T-helper 1 cell treated with Interleukin-12 subunit alpha and Interleukin-12 subunit beta and Interleukin-4 antibody, amounts not matched to agents 30 μg/mL and 1 μg/mL, for 36 hours (primary cell): ENCODE measurements at regions not wholly inside any gene's neighbourhood (a gene's known extent, or its start where the extent isn't known, plus 50 kb on each side); places are given as distances from the start of the nearest gene placed in this dataset.
"Not testable (repeated sequence)": the region's sequence is repeated elsewhere in the genome, so short reads cannot be mapped to it uniquely, and the experiment has no call there.

Experiments
- H3K27ac Mint-ChIP-seq: one replicate; pipeline ENCODE4 v1.8.0; 2021; ENCODE audit warnings: mild to moderate bottlenecking, mixed read lengths
- H3K27me3 Mint-ChIP-seq: one replicate; pipeline ENCODE4 v1.8.0; 2021; ENCODE audit warnings: low read depth, mixed read lengths
- H3K36me3 Mint-ChIP-seq: one replicate; pipeline ENCODE4 v1.8.0; 2021; ENCODE audit warnings: low read depth, mixed read lengths
- H3K4me1 Mint-ChIP-seq: one replicate; pipeline ENCODE4 v1.8.0; 2021; ENCODE audit warnings: low read depth, mixed read lengths
- H3K4me3 Mint-ChIP-seq: one replicate; pipeline ENCODE4 v1.8.0; 2021; ENCODE audit warnings: mild to moderate bottlenecking, moderate library complexity, mixed read lengths
- H3K9me3 Mint-ChIP-seq: one replicate; pipeline ENCODE4 v1.8.0; 2021; ENCODE audit warnings: mixed read lengths

GRCh38 chr1:47602491-47602890 lies 164.6 kb downstream of the FOXD2 start:
- not testable (repeated sequence) for H3K4me1 Mint-ChIP-seq, H3K36me3 Mint-ChIP-seq, H3K27ac Mint-ChIP-seq, H3K27me3 Mint-ChIP-seq, H3K4me3 Mint-ChIP-seq
- peaks cover 15% of the 10 kb centered on the region for H3K9me3 Mint-ChIP-seq

- H3K36me3 Mint-ChIP-seq, H3K4me1 Mint-ChIP-seq, H3K27ac Mint-ChIP-seq, H3K27me3 Mint-ChIP-seq, H3K9me3 Mint-ChIP-seq, H3K4me3 Mint-ChIP-seq: not testable (repeated sequence)
These were observed 167.0 kb downstream of the FOXD2 start for GRCh38 chr1:47604869-47605268.

DNA sequence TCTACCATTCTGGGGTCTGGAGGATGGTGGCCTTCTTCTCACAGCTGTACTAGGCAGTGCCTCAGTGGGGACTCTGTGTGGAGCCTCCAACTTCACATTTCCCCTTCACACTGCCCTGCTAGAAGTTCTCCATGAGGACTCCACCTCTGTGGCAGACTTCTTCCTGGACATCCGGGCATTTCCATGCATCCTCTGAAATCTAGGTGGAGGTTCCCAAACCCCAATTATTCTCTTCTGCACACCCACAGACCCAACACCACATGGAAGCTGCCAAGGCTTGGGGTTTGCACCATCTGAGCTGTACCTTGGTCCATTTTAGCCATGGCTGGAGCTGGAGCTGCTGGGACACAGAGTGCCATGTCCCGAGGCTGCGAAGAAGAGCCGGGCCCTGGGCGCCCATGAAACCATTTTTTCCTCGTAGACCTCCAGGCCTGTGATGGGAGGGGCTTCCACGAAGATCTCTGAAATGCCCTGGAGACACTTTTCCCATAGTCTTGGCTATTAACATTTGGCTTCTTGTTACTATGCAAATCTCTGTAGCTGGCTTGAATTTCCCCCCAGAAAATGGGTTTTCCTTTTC lies 170.5 kb downstream of the FOXD2 start:
- no peaks in the 10 kb centered on the region for H3K36me3 Mint-ChIP-seq
- H3K4me1 Mint-ChIP-seq: no peaks in the 10 kb centered on the region
- no peaks in the 10 kb centered on the region for H3K27me3 Mint-ChIP-seq
- no peak overlapping the region for H3K4me3 Mint-ChIP-seq
- H3K9me3 Mint-ChIP-seq: no peaks in the 10 kb centered on the region
- no peak overlapping the region for H3K27ac Mint-ChIP-seq

DNA sequence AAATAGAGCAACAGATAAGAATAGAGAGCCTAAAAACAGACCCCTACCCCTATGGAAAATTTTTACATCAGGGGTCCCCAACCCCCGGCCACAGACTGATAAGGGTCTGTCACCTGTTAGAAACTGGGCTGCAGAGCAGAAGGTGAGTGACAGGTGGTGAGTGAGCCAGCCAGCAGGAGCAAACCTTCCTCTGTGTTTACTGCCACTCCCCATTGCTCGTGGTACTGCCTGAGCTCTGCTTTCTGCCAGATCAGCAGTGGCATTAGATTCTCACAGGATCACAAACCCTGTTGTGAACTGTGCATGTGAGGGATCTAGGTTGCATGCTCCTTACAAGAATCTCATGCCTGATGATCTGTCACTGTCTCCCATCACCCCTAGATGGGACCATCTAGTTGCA lies 174.1 kb downstream of the FOXD2 start:
- Mint-ChIP-seq H3K27me3 (no peaks in the 10 kb centered on the region), H3K36me3 (no peaks in the 10 kb centered on the region), H3K4me3 (no peak overlapping the region), H3K27ac (no peak overlapping the region), H3K4me1 (no peaks in the 10 kb centered on the region), H3K9me3 (no peaks in the 10 kb centered on the region)

DNA sequence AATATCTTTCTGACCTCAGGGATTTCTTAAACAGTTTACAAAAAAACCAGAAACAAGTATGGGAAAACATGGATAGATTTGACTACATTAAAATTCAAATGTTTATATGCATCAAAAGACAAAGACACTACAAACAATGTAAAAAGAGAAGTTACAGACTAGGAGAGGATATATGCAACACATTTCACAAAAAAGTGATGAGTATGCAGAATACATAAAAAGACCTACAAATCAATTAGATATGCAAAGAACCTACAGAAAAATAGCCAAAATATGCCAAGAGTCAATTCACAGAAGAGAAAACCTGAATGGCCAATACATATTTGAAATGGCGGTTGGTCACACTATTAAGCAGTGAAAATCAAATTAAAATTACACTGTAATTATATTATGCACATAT lies 175.0 kb downstream of the FOXD2 start:
- H3K36me3 Mint-ChIP-seq: no peaks in the 10 kb centered on the region
- H3K4me3 Mint-ChIP-seq: no peak overlapping the region
- no peaks in the 10 kb centered on the region for H3K9me3 Mint-ChIP-seq
- H3K27me3 Mint-ChIP-seq: no peaks in the 10 kb centered on the region
- H3K27ac Mint-ChIP-seq: no peak overlapping the region
- no peaks in the 10 kb centered on the region for H3K4me1 Mint-ChIP-seq

DNA sequence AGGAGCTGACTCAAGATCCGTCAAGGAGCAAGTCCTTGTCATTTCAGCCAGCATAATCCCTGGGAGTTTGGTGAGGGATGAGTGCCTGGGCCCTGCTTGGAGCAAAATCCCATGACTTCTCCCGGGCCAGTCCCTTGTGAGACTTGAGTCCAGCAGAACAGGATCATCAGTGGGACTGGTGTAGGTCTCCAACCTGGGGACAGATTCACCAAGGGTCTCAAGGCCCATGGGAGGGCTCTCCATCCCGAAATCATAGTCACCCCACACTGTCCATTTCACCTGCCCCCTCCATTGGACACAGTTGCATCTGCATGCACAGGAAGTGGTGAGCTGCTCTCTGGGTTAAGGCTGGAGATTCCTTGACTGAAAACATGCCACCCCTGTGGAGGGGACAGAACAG lies 178.2 kb downstream of the FOXD2 start:
- no peak overlapping the region for H3K27ac Mint-ChIP-seq
- no peaks in the 10 kb centered on the region for H3K27me3 Mint-ChIP-seq
- no peaks in the 10 kb centered on the region for H3K4me1 Mint-ChIP-seq
- H3K36me3 Mint-ChIP-seq: no peaks in the 10 kb centered on the region
- no peaks in the 10 kb centered on the region for H3K9me3 Mint-ChIP-seq
- H3K4me3 Mint-ChIP-seq: no peak overlapping the region

- Mint-ChIP-seq H3K4me3 (no peak overlapping the region), H3K27me3 (no peaks in the 10 kb centered on the region), H3K9me3 (no peaks in the 10 kb centered on the region), H3K4me1 (no peaks in the 10 kb centered on the region), H3K27ac (no peak overlapping the region), H3K36me3 (no peaks in the 10 kb centered on the region)
These were observed 179.1 kb downstream of the FOXD2 start for GRCh38 chr1:47616906-47617305.

DNA sequence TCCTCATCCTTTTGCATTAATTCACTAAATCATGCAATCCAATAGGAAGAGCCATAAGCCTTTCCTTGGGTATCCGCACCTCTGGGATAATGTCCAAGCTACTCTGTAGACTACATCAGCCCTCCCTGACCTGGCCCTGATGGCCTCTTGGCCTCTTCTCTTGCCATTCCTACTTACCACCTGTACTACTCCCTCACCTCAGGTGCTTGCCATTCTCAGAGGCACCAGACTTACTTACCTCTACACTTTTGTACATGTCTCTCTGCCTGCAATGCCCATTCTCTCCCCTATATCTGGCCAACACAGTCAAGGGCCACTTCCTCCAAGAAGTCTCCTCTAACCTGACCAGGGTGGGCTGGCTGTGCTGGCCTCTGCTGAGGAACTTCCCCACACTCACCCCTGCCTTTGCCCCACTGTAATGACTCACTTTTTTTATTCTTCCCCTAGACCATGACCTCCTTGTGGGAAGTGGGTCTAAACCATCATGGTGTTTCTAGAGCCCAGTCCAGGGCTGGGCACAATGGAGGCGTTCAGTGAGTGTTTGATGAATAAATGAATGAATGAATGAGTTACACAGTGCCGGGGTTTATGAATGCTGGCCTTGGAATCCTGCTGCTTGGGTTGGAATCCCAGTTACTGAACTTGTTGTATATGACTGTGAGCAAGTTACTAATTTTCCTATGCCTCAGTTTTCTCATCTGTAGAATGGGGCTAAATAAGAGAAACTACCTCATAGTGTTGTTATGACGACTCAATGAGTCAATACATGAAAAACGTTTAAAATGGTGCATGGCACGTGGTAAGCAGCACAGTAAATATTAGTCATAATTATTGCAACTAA lies 179.8 kb downstream of the FOXD2 start:
- Mint-ChIP-seq H3K27me3 (no peaks in the 10 kb centered on the region), H3K9me3 (no peaks in the 10 kb centered on the region), H3K36me3 (no peaks in the 10 kb centered on the region), H3K27ac (no peak overlapping the region), H3K4me1 (no peaks in the 10 kb centered on the region), H3K4me3 (no peak overlapping the region)

- H3K4me1 Mint-ChIP-seq: no peaks in the 10 kb centered on the region
These were observed 180.4 kb downstream of the FOXD2 start for GRCh38 chr1:47618222-47618720.

GRCh38 chr1:47618830-47619229 lies 181.0 kb downstream of the FOXD2 start:
- no peak overlapping the region for H3K4me3 Mint-ChIP-seq
- no peaks in the 10 kb centered on the region for H3K4me1 Mint-ChIP-seq
- no peaks in the 10 kb centered on the region for H3K9me3 Mint-ChIP-seq
- no peaks in the 10 kb centered on the region for H3K27me3 Mint-ChIP-seq
- H3K36me3 Mint-ChIP-seq: no peaks in the 10 kb centered on the region
- no peak overlapping the region for H3K27ac Mint-ChIP-seq

More at GRCh38 chr1:47618222-47618720, 180.4 kb downstream of the FOXD2 start:
- H3K27me3 Mint-ChIP-seq: no peaks in the 10 kb centered on the region
- H3K36me3 Mint-ChIP-seq: no peaks in the 10 kb centered on the region
- no peak overlapping the region for H3K27ac Mint-ChIP-seq
- H3K9me3 Mint-ChIP-seq: no peaks in the 10 kb centered on the region
- H3K4me3 Mint-ChIP-seq: no peak overlapping the region

GRCh38 chr1:47621483-47621882 lies 183.6 kb downstream of the FOXD2 start:
- Mint-ChIP-seq H3K27ac (no peak overlapping the region), H3K4me3 (no peak overlapping the region), H3K27me3 (no peaks in the 10 kb centered on the region), H3K4me1 (no peaks in the 10 kb centered on the region), H3K9me3 (no peaks in the 10 kb centered on the region), H3K36me3 (no peaks in the 10 kb centered on the region)

GRCh38 chr1:47621977-47622376 lies 184.1 kb downstream of the FOXD2 start:
- Mint-ChIP-seq H3K9me3 (no peaks in the 10 kb centered on the region), H3K4me1 (no peaks in the 10 kb centered on the region), H3K27ac (no peak overlapping the region), H3K4me3 (no peak overlapping the region), H3K27me3 (no peaks in the 10 kb centered on the region), H3K36me3 (no peaks in the 10 kb centered on the region)

- Mint-ChIP-seq H3K4me3 (no peak overlapping the region), H3K9me3 (no peaks in the 10 kb centered on the region), H3K27ac (no peak overlapping the region), H3K4me1 (no peaks in the 10 kb centered on the region), H3K36me3 (no peaks in the 10 kb centered on the region), H3K27me3 (no peaks in the 10 kb centered on the region)
These were observed 185.1 kb downstream of the FOXD2 start for GRCh38 chr1:47622776-47623556.

DNA sequence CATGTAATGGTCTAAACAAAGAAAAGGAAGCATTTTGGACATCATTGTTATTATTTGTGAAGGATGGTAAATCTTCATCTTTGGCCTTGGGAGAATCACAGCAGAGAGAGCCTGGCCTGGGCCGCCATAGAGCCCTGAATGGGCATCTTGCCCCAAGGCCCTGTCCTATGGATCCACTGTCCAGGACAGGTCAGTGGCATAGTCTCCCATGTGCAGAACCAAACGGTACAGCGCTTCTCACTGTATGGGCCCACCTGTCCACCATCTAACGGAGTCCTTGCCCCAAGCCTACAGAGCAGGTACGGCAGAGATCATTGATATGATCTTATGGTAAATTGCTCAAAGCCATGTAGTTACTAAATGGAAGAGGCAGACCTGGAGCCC lies 185.7 kb downstream of the FOXD2 start:
- no peaks in the 10 kb centered on the region for H3K36me3 Mint-ChIP-seq
- no peaks in the 10 kb centered on the region for H3K4me1 Mint-ChIP-seq
- H3K4me3 Mint-ChIP-seq: no peak overlapping the region
- H3K9me3 Mint-ChIP-seq: no peaks in the 10 kb centered on the region
- H3K27ac Mint-ChIP-seq: no peak overlapping the region
- no peaks in the 10 kb centered on the region for H3K27me3 Mint-ChIP-seq

DNA sequence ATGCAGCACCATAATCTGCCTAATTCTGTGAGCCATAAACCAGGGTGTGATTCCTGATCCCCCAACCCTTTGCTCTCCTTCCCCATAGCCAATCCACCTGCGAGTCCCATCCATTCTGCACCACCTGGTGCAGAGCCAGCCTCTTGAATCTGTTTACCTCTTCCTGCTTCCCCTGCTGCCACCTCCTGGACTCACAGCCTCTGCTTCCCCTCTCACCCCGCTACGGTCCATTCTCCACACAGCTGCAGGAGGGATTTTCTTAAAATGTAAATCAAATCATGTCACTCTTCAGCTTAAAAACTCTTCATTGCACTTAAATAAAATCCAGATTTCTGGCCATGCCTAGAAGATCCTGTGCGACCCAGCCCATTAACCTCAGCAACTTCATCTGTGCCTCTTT lies 186.7 kb downstream of the FOXD2 start:
- H3K27ac Mint-ChIP-seq: no peak overlapping the region
- H3K4me1 Mint-ChIP-seq: no peaks in the 10 kb centered on the region
- H3K36me3 Mint-ChIP-seq: no peaks in the 10 kb centered on the region
- H3K4me3 Mint-ChIP-seq: no peak overlapping the region
- H3K27me3 Mint-ChIP-seq: no peaks in the 10 kb centered on the region
- H3K9me3 Mint-ChIP-seq: no peaks in the 10 kb centered on the region
